T-helper 1 cell (primary cell): ENCODE measurements at regions not wholly inside any gene's neighbourhood (a gene's known extent, or its start where the extent isn't known, plus 50 kb on each side); places are given as distances from the start of the nearest gene placed in this dataset.

Experiments
- DNase-seq, 5 donors: peaks; one replicate each; pipeline ENCODE4 v3.0.0-alpha.2; 2012 to 2020

GRCh38 chr10:29176845-29177832, 111.7 kb upstream of the LYZL1 start:
- DNase-seq = no peak

- DNase-seq = no peak
Observed at GRCh38 chr10:29181936-29182335, 106.9 kb upstream of the LYZL1 start.

GRCh38 chr10:29183301-29183945, 105.4 kb upstream of the LYZL1 start:
- DNase-seq = no peak

GRCh38 chr10:29184205-29185000, 104.5 kb upstream of the LYZL1 start:
- no peak for DNase-seq

- DNase-seq = no peak
Observed at GRCh38 chr10:29185050-29185449, 103.8 kb upstream of the LYZL1 start.

GRCh38 chr10:29186221-29186620, 102.6 kb upstream of the LYZL1 start:
- no peak for DNase-seq

GRCh38 chr10:29189256-29189655, 99.6 kb upstream of the LYZL1 start:
- DNase-seq = no peak

- DNase-seq = no peak
Observed at GRCh38 chr10:29191674-29192073, 97.2 kb upstream of the LYZL1 start.

- no peak for DNase-seq
Observed at GRCh38 chr10:29199339-29199738, 89.5 kb upstream of the LYZL1 start.

GRCh38 chr10:29199941-29200679, 88.8 kb upstream of the LYZL1 start:
- DNase-seq = no peak

- DNase-seq = no peak
Observed at GRCh38 chr10:29202386-29202940, 86.4 kb upstream of the LYZL1 start.

GRCh38 chr10:29203432-29203831, 85.4 kb upstream of the LYZL1 start:
- DNase-seq = no peak

GRCh38 chr10:29204070-29204800, 84.6 kb upstream of the LYZL1 start:
- DNase-seq = no peak

- no peak for DNase-seq
Observed at GRCh38 chr10:29205787-29206186, 83.1 kb upstream of the LYZL1 start.

- no peak for DNase-seq
Observed at GRCh38 chr10:29208845-29209244, 80.0 kb upstream of the LYZL1 start.

GRCh38 chr10:29209830-29210229, 79.0 kb upstream of the LYZL1 start:
- DNase-seq = no peak

- no peak for DNase-seq
Observed at GRCh38 chr10:29210266-29210868, 78.5 kb upstream of the LYZL1 start.

- DNase-seq = no peak
Observed at GRCh38 chr10:29212597-29212996, 76.3 kb upstream of the LYZL1 start.

GRCh38 chr10:29214551-29214950, 74.3 kb upstream of the LYZL1 start:
- no peak for DNase-seq

GRCh38 chr10:29217292-29217738, 71.6 kb upstream of the LYZL1 start:
- no peak for DNase-seq

- DNase-seq = no peak
Observed at GRCh38 chr10:29223326-29223725, 65.5 kb upstream of the LYZL1 start.
